K562 (cell line): ENCODE measurements at regions not wholly inside any gene's neighbourhood (a gene's known extent, or its start where the extent isn't known, plus 50 kb on each side); places are given as distances from the start of the nearest gene placed in this dataset.

Source experiments
- ATAC-seq: fragments of 200-7000 bp; cut with Tn5 transposase; 3 replicates; pipeline ENCODE4 v1.9.1; 2020; ENCODE audit warnings: moderate library complexity
- BruUV-seq: library from RNA; stranded (reverse); fragments of 400-500 nt; replicated peaks from 2 replicates; lab custom pipeline; 2021; lab: Mats Ljungman, UMichigan
- CTCF ChIA-PET: fragments of 300-600 bp; formaldehyde crosslinking; extraction: SDS; loops from one replicate; lab custom pipeline; 2021; ENCODE audit warnings: low intra/inter-chr PET ratio; lab: Yijun Ruan, JAX
- POLR2A ChIA-PET: fragments of 300-600, 350-650 bp; sonication (Branson Sonifier 250); formaldehyde crosslinking; extraction: SDS; loops from one replicate; lab custom pipeline; 2021; ENCODE audit warnings: antibody characterized with exemption, inconsistent platforms; lab: Yijun Ruan, JAX
- DNase-seq, 4 experiments: peaks; one replicate each; pipeline versions ENCODE4 v3.0.0 to v3.0.0-alpha.2; 2011 to 2018; ENCODE audit warnings: low spot score in 3 of 4, mixed read lengths in 3 of 4; ENCODE audit errors: extremely low read depth in 1 of 4
- FAIRE-seq: peaks from 2 replicates; lab custom pipeline; 2011; peaks lifted over from hg19 to GRCh38; lab: Jason Lieb, UNC
- H2AFZ ChIP-seq: 2 replicates; pipeline ENCODE4 v1.6.0; 2011; ENCODE audit warnings: low read depth, low read length, control low read depth, inconsistent platforms
- H3K27ac ChIP-seq: fragments of 200-600 bp; 3 replicates; pipeline ENCODE4 v1.8.0; 2011; ENCODE audit warnings: low read depth, mild to moderate bottlenecking, control low read depth, inconsistent platforms, low read length, moderate library complexity, mixed read lengths; ENCODE audit errors: extremely low read depth
- H3K27me3 ChIP-seq, 2 experiments: fragments of 300-600 bp in 1 of 2; 2 replicates in 1 of 2; 3 replicates in 1 of 2; pipeline versions ENCODE4 v1.6.0 to v1.8.0; 2011; ENCODE audit warnings: inconsistent platforms in 2 of 2, low read length in 2 of 2, mild to moderate bottlenecking in 1 of 2, mixed read lengths in 1 of 2, moderate library complexity in 1 of 2; ENCODE audit not compliant: control insufficient read depth in 2 of 2, insufficient read depth in 2 of 2
- H3K36me3 ChIP-seq: fragments of 300-600 bp; 3 replicates; pipeline ENCODE4 v1.8.0; 2011; ENCODE audit warnings: mild to moderate bottlenecking, low read length, inconsistent platforms; ENCODE audit not compliant: control insufficient read depth, insufficient read depth
- H3K4me1 ChIP-seq, 2 experiments: fragments of 200-600 bp in 1 of 2; replicated peaks in 1 of 2; 2 replicates in 1 of 2; 3 replicates in 1 of 2; pipeline versions ENCODE4 v1.5.1 to v1.8.0; 2011; ENCODE audit warnings: inconsistent platforms in 2 of 2, low read length in 2 of 2, mild to moderate bottlenecking in 1 of 2, mixed read lengths in 1 of 2, moderate library complexity in 1 of 2; ENCODE audit not compliant: control insufficient read depth in 2 of 2, insufficient read depth in 2 of 2
- H3K4me2 ChIP-seq: 2 replicates; pipeline ENCODE4 v1.6.1; 2011; ENCODE audit warnings: low read length, control low read depth, inconsistent platforms, mixed read lengths; ENCODE audit not compliant: insufficient read depth
- H3K4me3 ChIP-seq: fragments of 200-600 bp; sonication (generic), shearing (Covaris generic); 2 replicates; pipeline ENCODE4 v1.5.1; 2016; ENCODE audit warnings: control low read depth, inconsistent platforms
- H3K79me2 ChIP-seq: fragments of 200-600 bp; 3 replicates; pipeline ENCODE4 v1.8.0; 2011; ENCODE audit warnings: low read length, inconsistent platforms; ENCODE audit not compliant: control insufficient read depth, insufficient read depth
- H3K9ac ChIP-seq, 2 experiments: 2 replicates each; pipeline versions ENCODE4 v1.6.0 to v1.6.1; 2011; ENCODE audit warnings: low read depth in 2 of 2, low read length in 2 of 2, control low read depth in 1 of 2, inconsistent platforms in 1 of 2, mild to moderate bottlenecking in 1 of 2, mixed read lengths in 1 of 2; ENCODE audit not compliant: insufficient read depth in 1 of 2
- H3K9me1 ChIP-seq: one replicate; pipeline ENCODE4 v1.6.0; 2011; ENCODE audit warnings: inconsistent platforms, mild to moderate bottlenecking, low read length, moderate library complexity; ENCODE audit not compliant: control insufficient read depth, insufficient read depth
- H3K9me3 ChIP-seq: replicated peaks from 2 replicates; pipeline ENCODE4 v1.5.1; 2011; ENCODE audit warnings: low read depth, low read length, inconsistent platforms; ENCODE audit not compliant: control insufficient read depth, insufficient read depth
- H4K20me1 ChIP-seq: replicated peaks from 2 replicates; pipeline ENCODE4 v1.6.1; 2011; ENCODE audit warnings: low read length, inconsistent platforms, mixed read lengths; ENCODE audit not compliant: control insufficient read depth, insufficient read depth
- BHLHE40 ChIP-seq: IDR thresholded peaks from 2 replicates; pipeline ENCODE4 v1.6.1; 2011; ENCODE audit warnings: low read length, improper control_type of control experiment
- C11orf30 ChIP-seq: fragments of 450-650 bp; IDR thresholded peaks from 2 replicates; pipeline ENCODE4 v1.6.1; 2016; ENCODE audit warnings: low read depth, mild to moderate bottlenecking
- CBFA2T2 ChIP-seq: fragments of 450-650 bp; conservative IDR thresholded peaks from 2 replicates; pipeline ENCODE4 v1.6.1; 2017; ENCODE audit warnings: mild to moderate bottlenecking
- CHAMP1 ChIP-seq: fragments of 450-650 bp; IDR thresholded peaks from 2 replicates; pipeline ENCODE4 v1.6.1; 2016; ENCODE audit warnings: mild to moderate bottlenecking
- CTCFL ChIP-seq: IDR thresholded peaks from 2 replicates; pipeline ENCODE4 v1.6.1; 2011; ENCODE audit warnings: borderline replicate concordance, low read depth, mild to moderate bottlenecking, moderate library complexity, low read length; ENCODE audit not compliant: insufficient read depth, poor library complexity, severe bottlenecking
- EP300 ChIP-seq: IDR thresholded peaks from 2 replicates; pipeline ENCODE4 v1.6.1; 2012; ENCODE audit warnings: low read length, improper control_type of control experiment
- HDAC3 ChIP-seq: fragments of 450-650 bp; IDR thresholded peaks from 2 replicates; pipeline ENCODE4 v1.6.1; 2018; ENCODE audit warnings: borderline replicate concordance, mild to moderate bottlenecking, moderate library complexity; ENCODE audit not compliant: partially characterized antibody
- SIN3A ChIP-seq, 2 experiments: fragments of 150-350 bp in 1 of 2; IDR thresholded peaks; 2 replicates each; pipeline ENCODE4 v1.6.1; 2011 to 2016; ENCODE audit warnings: borderline replicate concordance in 2 of 2, low read depth in 2 of 2, low read length in 2 of 2, mild to moderate bottlenecking in 2 of 2, moderate library complexity in 2 of 2; ENCODE audit not compliant: control insufficient read depth in 1 of 2
- ZC3H8 ChIP-seq: fragments of 450-650 bp; IDR thresholded peaks from 2 replicates; pipeline ENCODE4 v1.6.1; 2017
- ZFP91 ChIP-seq: sonication (generic); formaldehyde crosslinking; IDR thresholded peaks from 2 replicates; pipeline ENCODE4 v1.8.0; 2022; ENCODE audit warnings: mild to moderate bottlenecking, missing genetic modification reagents
- ZNF165 ChIP-seq: fragments of 250-450 bp; sonication (Bioruptor Pico); IDR thresholded peaks from 2 replicates; pipeline ENCODE4 v1.4.0; 2020; ENCODE audit warnings: borderline replicate concordance
- WGBS: fragments of 100-300 bp; shearing (Covaris generic); methylation state at CpG from one replicate; pipeline ENCODE4 v1.1.6; 2016; ENCODE audit warnings: low coverage, mixed read lengths; ENCODE audit not compliant: insufficient coverage; ENCODE audit errors: missing lambda C conversion rate; 5-methylcytosine and 5-hydroxymethylcytosine counted together
- in situ Hi-C: fragments of 300-500 bp; cut with MboI; formaldehyde crosslinking; loops from 4 replicates; pipeline ENCODE4 v1.15.0; 2018; ENCODE audit warnings: inconsistent platforms, mixed read lengths
- intact Hi-C: fragments of 100-400 bp; cut with micrococcal nuclease; formaldehyde crosslinking; loops from 2 replicates; pipeline ENCODE4 v1.14.2; 2022

GRCh38 chr3:30399394-30400181 lies 206.8 kb upstream of the TGFBR2 start:
- CTCF ChIA-PET = no interaction called here
- H3K9me3 ChIP-seq = peaks cover 3% of the 10 kb centered on the region; the same call in 1 of the 2 replicates
- no peak for TF ChIP-seq ZC3H8
- TF ChIP-seq HDAC3 = no peak
- TF ChIP-seq EP300 = no peak
- no peak for TF ChIP-seq BHLHE40
- TF ChIP-seq SIN3A (IDR thresholded peaks at IDR 0.05; ENCODE audit: borderline replicate concordance in 2 of 2, control insufficient read depth in 1 of 2, low read depth in 2 of 2, low read length in 2 of 2) = no peak
- TF ChIP-seq CHAMP1 = no peak
- no peak for TF ChIP-seq C11orf30
- no peak for TF ChIP-seq CBFA2T2
- TF ChIP-seq ZFP91 (CRISPR knock-in tag) = no peak
- no peak for TF ChIP-seq CTCFL
- TF ChIP-seq ZNF165 (CRISPR knock-in tag) = no peak

More at GRCh38 chr3:30399394-30400181, 206.8 kb upstream of the TGFBR2 start:
- no peak overlapping the region for H3K4me3 ChIP-seq
- POLR2A ChIA-PET = no interaction called here
- 4% methylated on average over 2 of the region's 2 CpGs for WGBS
- DNase-seq = no peak
- no peak for FAIRE-seq
- no peaks in the 10 kb centered on the region for H3K4me1 ChIP-seq
- no peaks in the 10 kb centered on the region for H3K27me3 ChIP-seq
- no peaks in the 10 kb centered on the region for H3K9me1 ChIP-seq
- H3K4me2 ChIP-seq = no peak overlapping the region
- no peak overlapping the region for H3K27ac ChIP-seq
- H3K36me3 ChIP-seq = no peaks in the 10 kb centered on the region
- H3K9ac ChIP-seq = no peak overlapping the region
- no TSS peak for BruUV-seq
- ATAC-seq = no peak
- intact Hi-C loops (no loop called here), in situ Hi-C loops (no loop called here)
- H2AFZ ChIP-seq = no peak overlapping the region
- no peaks in the 10 kb centered on the region for H4K20me1 ChIP-seq
- no peaks in the 10 kb centered on the region for H3K79me2 ChIP-seq
